ENCODE measurements at regions not wholly inside any gene's neighbourhood (a gene's known extent, or its start where the extent isn't known, plus 50 kb on each side); places are given as distances from the start of the nearest gene placed in this dataset.

- TF ChIP-seq CTCF (IDR thresholded peaks at IDR 0.05): no peak
- no peak for TF ChIP-seq EZH2 (IDR thresholded peaks at IDR 0.05; ENCODE audit: borderline replicate concordance, insufficient read depth, low read depth, low read length, poor library complexity, severe bottlenecking)
Measured at GRCh38 chr12:98156697-98157096, 358.7 kb upstream of the TMPO start.
